ENCODE measurements at regions not wholly inside any gene's neighbourhood (a gene's known extent, or its start where the extent isn't known, plus 50 kb on each side); places are given as distances from the start of the nearest gene placed in this dataset.

DNA sequence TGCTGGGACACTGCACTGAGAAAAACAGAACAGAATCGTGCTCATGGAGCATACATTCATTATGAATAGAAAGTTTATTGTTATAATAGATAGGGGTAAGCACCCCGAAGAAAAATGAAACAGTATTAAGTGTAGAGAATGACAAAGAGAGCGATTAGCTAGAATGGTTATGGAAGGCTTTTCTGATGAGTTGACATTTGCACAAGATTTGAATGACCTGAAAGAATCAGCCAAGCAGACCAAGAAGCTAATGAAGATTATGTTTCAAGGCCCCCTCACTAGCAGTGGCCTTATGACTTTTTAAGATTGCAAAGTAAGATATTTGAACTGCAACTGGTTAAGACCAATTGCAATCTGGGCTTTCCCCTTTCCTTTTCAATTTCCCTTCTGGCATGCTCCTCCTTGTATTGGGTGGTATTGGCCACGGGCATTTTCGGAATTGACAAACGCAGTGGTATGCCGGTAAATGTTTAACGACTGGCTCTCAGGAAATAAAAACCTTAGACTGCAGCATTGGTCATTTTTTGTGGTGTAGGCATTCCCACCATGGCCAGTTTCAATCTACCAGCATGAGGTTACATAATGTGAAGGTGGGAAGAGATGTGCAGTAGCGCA, 120.0 kb upstream of the CITED2 start:
- DNase-seq, result no peak

DNA sequence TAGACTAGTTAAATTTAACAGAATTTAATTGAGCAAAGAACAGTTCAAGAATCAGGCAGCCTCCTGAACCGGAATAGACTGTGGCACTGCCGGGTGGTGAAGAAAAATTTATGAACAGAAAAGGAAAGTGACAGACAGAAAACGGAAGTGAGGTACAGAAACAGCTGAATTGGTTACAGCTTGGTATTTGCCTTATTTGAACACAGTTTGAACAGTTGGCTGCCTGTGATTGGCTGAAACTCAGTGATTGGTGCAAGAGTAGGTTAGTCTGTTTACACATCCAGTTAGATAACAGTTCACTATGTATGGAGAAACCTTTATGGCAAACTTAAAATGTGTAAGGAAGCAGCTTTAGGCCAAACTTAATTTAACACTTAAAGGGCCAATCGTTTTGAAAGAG, 116.0 kb upstream of the CITED2 start:
- peak; percentile 97 for DNase-seq

DNA sequence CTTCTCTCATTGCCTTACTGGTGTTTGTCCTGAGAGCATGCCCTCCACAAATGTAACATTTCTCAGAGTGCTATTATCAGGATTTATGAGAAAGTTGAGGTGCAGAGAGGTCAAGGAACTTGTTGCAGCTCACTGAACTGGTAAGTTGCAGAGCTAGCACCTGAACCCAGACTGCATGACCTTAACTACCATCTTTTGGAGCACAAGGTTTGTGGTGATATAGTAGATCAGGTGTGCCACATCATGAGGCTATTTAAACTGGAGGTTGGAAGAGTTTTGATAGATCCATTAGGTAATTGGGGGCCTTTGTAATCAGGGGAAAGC, 112.0 kb upstream of the CITED2 start:
- no peak for DNase-seq

GRCh38 chr6:139485742-139486475, 111.5 kb upstream of the CITED2 start:
- no peak for DNase-seq

DNA sequence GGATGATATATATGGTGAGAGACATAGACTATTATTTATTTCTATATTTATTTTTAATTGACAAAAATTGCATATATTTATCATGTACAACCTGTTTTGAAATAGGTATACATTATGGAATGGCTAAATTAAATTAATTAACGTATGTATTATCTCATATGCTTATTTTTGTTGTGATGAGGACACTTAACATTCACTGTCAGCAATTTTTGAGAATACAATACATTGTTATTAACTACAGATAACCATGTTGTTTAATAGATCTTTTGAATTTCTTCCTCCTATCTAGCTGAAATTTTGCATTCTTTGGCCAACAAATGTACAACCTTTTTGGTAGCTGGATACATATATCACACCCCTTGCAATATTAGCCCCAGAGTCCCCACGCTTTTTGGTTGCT, 110.7 kb upstream of the CITED2 start:
- DNase-seq, result no peak

GRCh38 chr6:139483079-139483478, 108.6 kb upstream of the CITED2 start:
- no peak for DNase-seq

- DNase-seq, result no peak
Measured at GRCh38 chr6:139482287-139482686, 107.8 kb upstream of the CITED2 start.

GRCh38 chr6:139480356-139481165, 106.1 kb upstream of the CITED2 start:
- no peak for DNase-seq

DNA sequence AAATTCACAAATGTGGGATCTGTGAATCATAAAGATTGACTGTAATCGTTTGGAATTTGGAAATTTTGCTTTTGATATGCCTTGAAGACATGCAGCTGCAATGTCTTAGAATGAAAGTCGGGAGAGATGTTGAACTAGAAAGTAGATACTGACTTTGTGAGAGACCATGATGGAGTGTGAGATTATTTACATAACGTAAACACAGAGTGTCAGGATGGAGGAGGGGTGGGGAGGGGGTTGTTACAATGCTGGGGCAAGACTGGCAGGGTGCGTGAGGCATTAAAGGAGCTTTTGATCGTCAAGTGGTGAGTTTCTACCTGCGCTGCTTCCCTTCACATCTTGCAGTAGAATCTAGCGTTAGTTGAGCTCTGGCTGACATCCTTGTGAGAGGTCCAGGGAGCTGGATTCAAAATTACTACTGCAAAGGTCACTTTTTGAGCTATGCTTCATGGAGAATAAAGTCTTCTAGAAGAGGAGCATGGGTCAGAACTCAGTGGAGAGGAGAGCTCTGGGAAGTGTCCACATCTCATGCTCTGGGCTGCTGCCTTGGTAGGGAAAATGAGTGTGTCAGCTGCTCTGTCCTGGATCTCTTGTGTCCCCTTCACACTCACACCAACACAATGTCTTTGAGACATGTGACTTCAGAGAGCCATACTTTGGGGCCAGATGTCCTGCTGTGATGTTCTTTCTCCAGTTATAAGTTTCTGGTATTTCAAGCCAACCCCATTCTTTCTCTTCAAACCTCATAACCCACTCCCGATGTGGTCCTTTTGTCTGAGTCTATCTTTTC, 105.2 kb upstream of the CITED2 start:
- no peak for DNase-seq

- DNase-seq, result peak; percentile 54
Measured at GRCh38 chr6:139475646-139476045, 101.2 kb upstream of the CITED2 start.

DNA sequence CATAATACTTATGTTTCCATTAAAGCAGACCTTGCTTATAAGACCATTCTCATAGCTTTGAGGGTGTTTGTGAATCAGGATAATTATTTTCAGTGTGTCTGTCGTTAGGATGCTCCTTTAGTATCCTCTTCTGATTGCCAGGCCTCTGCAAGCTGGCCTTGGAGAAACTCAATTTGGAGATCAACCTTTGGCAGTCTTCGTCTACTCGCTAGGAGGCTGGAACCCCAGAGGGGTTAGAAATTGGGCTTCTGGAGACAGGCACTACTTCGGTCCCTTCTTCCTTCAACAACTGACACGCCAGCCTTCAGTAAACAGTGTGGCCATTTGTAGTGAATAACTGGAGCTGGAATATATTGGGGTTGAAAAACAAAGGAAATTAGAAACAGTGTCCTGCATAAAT, 100.8 kb upstream of the CITED2 start:
- no peak for DNase-seq

DNA sequence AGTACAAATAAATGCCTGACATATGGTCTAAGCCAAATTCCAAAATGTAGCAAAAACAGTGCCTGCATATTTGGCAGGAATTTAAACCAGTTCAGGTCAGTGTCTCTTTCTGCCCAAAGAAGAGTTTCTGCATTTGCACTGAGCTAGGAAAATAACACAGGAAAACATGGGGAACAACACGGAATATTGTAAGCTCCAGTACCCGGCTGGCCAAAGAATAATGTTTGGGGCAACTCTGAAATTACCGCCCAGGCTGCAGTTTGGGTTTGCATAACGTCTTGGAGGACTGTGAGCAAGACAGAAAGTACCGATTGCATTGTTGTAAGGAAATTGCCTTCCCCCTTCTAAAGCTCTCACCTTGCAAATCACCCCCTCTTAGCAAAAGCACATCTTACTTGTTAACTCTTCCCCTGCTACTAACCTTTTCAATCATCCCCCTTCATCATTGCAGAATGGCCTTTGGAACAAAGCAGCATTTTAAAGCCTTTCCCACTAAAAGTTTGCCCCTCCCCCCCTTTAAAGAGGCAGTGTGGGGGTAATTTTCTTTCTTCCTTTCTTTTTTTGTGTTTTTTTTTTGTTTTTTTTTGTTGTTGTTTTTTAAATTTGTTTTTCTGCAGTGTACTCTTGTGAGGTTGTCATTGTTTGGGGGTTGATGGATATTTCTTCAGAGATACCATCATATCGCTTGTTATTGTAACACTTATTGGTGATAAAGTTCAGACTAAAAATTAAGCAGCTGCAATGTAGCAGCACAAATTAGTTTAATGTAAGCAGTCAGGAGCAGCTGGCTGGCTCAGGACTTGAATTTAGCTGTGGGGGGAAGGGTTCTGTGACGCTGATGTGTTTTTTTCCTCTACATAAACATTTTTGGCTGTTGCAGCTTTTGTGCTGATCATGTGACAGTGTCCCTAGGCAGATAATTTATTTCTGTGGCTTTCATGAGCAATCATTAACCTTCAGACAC, 100.0 kb upstream of the CITED2 start:
- peak; percentile 90 for DNase-seq

- no peak for DNase-seq
Measured at GRCh38 chr6:139473731-139474130, 99.3 kb upstream of the CITED2 start.

DNA sequence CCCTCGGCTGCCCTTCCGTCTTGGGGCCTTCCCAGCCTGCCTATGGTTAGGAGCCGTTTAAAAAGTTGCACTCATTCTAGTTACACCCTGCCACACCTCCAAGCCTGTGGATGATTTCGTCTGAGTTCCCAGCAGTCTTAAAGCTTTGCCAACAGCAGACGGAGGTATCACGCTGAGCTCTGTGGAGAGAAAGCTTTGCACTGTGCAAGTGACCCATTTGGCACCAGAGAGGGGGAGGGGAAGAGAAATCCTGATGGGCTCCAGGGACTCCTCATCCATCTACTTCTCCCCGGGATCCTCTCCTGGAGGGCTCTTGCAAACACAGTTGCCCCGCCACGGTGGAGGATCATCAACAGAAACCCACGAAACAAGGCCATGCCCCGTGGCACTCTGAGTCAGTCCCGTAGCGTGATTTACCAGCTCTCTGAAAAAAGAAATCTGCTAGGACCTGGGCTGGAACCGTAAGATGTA, 98.8 kb upstream of the CITED2 start:
- DNase-seq, result no peak

DNA sequence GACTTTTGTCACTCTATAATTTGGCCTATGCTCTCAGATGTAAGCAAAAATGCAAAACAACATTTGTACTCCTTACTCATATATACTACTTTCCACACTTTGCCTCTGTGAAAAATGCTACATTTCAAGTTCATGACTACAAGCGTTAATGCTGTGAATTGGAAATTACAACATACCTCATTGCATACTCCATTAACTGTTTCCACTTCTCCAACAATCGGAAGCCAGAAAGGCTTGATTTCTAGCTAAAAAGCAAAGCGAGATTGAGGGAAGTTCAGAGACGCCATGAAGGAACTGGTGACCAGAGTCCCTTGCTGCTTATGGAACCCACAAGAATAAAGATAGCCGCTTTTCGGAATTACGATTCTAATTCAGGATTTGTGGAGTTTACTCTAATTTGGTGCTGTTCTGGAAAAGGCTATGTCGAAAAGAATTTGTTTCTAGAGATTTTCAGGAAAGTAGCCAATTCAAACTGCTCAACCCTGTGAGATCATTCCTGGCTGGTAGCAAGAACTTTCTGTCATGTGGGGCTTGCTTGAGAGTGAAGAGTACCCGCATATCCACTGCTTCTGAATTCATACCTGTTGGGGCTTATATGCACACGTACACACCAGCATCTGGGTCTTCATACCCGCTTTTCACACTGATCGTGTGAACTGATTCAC, 98.0 kb upstream of the CITED2 start:
- no peak for DNase-seq

DNA sequence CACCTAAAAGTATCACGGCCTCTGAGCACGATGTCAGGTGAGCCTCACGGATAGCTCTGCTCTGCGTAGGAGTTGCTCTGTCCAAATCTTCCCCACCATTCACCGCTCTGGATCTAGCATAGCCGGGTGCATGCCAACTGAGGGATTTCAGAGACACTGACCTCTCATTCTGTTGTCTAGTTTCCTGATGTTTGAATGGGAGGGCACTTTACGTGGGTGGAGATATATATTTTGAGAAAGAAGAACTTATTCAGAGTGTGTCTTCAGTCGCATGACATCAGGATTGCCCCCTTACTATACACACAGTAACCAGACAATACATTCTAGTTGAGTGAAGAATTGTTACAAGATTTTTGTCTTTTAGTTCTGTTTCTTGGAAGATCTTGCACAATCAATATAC, 96.5 kb upstream of the CITED2 start:
- no peak for DNase-seq

- no peak for DNase-seq
Measured at GRCh38 chr6:139468178-139468819, 93.9 kb upstream of the CITED2 start.

DNA sequence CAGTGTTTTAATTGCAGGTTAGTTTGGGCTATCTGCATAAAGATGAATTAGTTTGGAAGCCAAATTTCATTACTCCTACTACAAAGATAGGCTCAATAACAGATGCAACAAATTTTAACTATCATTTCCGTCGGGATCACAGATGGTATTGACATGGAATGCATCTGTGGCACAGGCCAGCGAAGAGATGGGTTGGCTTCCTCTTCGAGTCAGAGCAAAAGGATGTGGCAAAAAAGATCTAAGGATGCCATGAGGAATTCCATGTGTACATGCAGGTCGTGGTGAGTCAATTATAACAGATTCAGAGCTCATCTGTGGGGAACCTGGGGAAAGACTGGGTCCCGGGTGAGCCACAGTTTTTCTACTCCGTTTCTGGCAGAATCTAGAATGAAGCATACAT, 83.0 kb upstream of the CITED2 start:
- DNase-seq, result no peak

- no peak for DNase-seq
Measured at GRCh38 chr6:139452148-139452876, 77.9 kb upstream of the CITED2 start.

DNA sequence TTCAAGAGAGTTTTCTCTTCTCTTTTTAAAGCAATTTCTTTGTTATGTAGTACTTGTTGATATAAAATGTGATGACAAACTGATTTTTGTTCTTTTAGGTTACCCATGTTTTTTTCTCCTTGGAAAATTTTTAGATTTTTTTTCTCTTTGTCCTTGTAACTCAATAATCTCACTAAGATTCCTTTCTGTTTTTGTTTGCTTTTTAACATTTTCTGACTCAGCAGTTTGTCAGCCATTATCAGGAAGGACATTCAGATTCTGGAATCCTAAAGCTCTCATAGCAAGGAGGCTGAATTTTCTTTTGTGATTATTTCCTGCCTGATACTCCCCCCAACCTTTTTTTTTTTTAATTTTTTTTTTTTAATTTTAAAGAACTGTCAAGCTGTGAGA, 75.2 kb upstream of the CITED2 start:
- peak; percentile 77 for DNase-seq

Measured in OCI-M1 (cell line).